ENCODE measurements at regions not wholly inside any gene's neighbourhood (a gene's known extent, or its start where the extent isn't known, plus 50 kb on each side); places are given as distances from the start of the nearest gene placed in this dataset.
"Not testable (repeated sequence)": the region's sequence is repeated elsewhere in the genome, so short reads cannot be mapped to it uniquely, and the experiment has no call there.

DNA sequence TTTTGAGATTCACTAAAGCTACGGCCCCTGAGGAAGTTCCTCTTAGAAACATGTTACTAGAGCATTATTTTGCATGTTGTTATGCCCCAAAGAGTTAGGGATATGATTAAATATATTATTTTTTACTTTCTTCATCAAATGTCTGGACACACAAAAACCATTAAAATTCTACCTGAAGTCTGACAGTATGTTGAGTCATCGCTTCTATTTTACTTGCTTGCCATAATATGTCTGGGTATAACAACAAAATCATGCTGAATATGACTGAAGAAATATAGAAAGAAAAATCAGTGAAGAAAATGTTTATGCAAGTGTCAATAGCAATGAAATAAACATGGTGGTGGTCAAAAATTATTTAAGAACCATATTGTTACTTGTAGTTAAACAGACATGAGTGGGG lies 1818.5 kb upstream of the ADGRL3 start:
- DNase-seq: no peak
- in situ Hi-C loops (cut with HindIII; ENCODE audit: low pct_ligation_motif_present, low pct_unique_long_range_greater_than_20kb, low sequenced_read_pairs): no loop called here

- no peak for DNase-seq
- in situ Hi-C loops (cut with HindIII; ENCODE audit: low pct_ligation_motif_present, low pct_unique_long_range_greater_than_20kb, low sequenced_read_pairs): no loop called here
Measured at GRCh38 chr4:59387759-59388758, 1812.1 kb upstream of the ADGRL3 start.

DNA sequence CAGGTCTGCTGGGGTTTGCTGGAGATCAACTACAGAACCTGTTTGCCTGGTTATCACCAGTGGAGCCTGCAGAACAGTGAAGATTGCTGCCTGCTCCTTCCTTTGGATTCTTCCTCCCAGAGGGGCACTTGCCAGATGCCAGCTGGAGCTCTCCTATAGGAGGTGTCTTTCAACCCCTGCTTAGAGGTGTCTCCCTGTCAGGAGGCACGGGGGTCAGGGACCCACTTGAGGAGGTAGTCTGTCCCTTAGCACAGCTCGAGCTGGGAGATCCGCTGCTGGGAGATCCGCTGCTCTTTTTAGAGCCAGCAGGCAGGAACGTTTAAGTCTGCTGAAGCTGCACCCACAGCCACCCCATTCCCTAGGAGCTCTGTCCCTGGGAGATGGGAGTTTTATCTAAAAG lies 1806.3 kb upstream of the ADGRL3 start:
- in situ Hi-C loops (cut with HindIII; ENCODE audit: low pct_ligation_motif_present, low pct_unique_long_range_greater_than_20kb, low sequenced_read_pairs): no loop called here
- DNase-seq: no peak

GRCh38 chr4:59400334-59400733 lies 1799.8 kb upstream of the ADGRL3 start:
- in situ Hi-C loops (cut with HindIII; ENCODE audit: low pct_ligation_motif_present, low pct_unique_long_range_greater_than_20kb, low sequenced_read_pairs): no loop called here
- DNase-seq: no peak

DNA sequence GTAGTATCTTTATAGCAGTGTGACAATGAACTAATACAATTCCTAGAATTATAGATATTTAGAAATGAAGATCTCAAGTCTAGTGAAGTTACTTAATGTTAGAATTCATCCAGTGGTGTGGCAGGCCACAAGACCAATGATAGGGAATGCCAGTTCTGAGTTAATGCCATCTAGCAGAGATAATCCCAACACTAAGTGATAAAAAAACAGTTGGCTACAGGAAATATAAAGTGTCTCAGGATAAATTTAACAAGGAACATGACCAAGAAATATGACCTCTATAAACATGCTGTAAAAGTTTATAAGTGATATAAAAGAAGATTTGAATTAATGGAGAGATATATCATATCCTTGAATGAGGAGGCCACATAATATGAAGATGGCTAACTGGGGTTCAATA lies 1790.5 kb upstream of the ADGRL3 start:
- no peak for DNase-seq
- in situ Hi-C loops (cut with HindIII; ENCODE audit: low pct_ligation_motif_present, low pct_unique_long_range_greater_than_20kb, low sequenced_read_pairs): no loop called here

GRCh38 chr4:59412739-59413138 lies 1787.4 kb upstream of the ADGRL3 start:
- in situ Hi-C loops (cut with HindIII; ENCODE audit: low pct_ligation_motif_present, low pct_unique_long_range_greater_than_20kb, low sequenced_read_pairs): no loop called here
- DNase-seq: no peak

DNA sequence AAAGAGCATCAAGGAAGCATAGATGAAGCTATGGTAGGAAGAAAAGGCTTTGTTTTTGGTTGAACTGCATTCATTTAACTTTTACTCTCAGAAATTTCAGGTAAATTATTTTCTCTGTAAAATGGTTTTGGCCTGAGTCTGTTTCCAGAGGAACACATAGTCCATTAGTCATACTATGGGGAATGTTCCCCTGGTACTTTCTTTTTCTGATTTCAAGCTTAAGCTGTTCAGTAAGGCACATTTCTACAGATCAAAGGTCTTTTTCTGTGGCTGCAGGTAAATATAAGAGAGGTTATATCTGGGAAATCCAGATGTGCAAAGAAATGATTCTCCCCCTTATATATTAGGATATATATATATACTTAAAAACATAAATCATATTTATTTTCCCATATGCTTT lies 1744.4 kb upstream of the ADGRL3 start:
- in situ Hi-C loops (cut with HindIII; ENCODE audit: low pct_ligation_motif_present, low pct_unique_long_range_greater_than_20kb, low sequenced_read_pairs): no loop called here
- DNase-seq: peak; percentile 4

- in situ Hi-C loops (cut with HindIII; ENCODE audit: low pct_ligation_motif_present, low pct_unique_long_range_greater_than_20kb, low sequenced_read_pairs): no loop called here
- DNase-seq: no peak
Measured at GRCh38 chr4:59457576-59457975, 1742.5 kb upstream of the ADGRL3 start.

GRCh38 chr4:59484944-59485343 lies 1715.2 kb upstream of the ADGRL3 start:
- DNase-seq: no peak
- in situ Hi-C loops (cut with HindIII; ENCODE audit: low pct_ligation_motif_present, low pct_unique_long_range_greater_than_20kb, low sequenced_read_pairs): no loop called here

DNA sequence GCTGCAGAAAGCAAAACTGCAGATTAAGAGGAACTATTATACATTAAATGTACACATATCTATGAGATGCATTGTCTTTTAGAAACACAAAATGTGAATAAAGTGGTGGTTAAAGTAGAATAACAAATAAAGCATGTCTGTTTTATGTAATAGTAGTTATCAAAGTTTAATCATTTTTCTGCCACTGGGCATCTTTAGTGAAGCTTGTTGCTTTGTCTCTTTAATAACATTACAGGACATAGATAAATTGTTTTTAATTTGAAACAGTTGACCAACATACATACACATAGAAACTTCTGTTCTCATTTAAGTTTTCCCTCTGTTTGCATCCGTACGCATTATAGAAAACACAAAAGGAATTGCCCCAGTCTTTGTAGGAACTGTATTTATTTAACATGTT lies 1700.0 kb upstream of the ADGRL3 start:
- in situ Hi-C loops (cut with HindIII; ENCODE audit: low pct_ligation_motif_present, low pct_unique_long_range_greater_than_20kb, low sequenced_read_pairs): no loop called here
- no peak for DNase-seq

DNA sequence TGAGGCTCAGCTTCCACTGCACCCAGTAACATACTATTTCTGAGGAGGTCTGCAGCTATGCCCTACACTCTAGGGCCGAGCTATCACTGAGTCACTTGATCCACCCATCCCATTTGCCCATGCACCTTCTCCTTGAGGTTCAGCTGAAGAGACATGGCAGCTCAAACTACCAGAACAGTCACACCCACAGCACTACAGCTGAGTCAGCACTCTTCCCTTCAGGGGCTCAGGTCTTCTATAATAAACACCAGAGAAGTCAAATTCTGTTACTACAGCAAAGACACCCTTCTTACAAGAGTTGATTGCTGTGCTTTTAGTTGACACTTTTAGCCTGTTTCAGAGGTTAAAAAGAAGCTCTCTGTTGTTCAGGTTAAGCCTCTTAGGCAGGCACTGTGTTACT lies 1696.4 kb upstream of the ADGRL3 start:
- DNase-seq: no peak
- in situ Hi-C loops (cut with HindIII; ENCODE audit: low pct_ligation_motif_present, low pct_unique_long_range_greater_than_20kb, low sequenced_read_pairs): no loop called here

- in situ Hi-C loops (cut with HindIII; ENCODE audit: low pct_ligation_motif_present, low pct_unique_long_range_greater_than_20kb, low sequenced_read_pairs); DNase-seq: not testable (repeated sequence)
Measured at GRCh38 chr4:59511809-59512208, 1688.3 kb upstream of the ADGRL3 start.

GRCh38 chr4:59517007-59517406 lies 1683.1 kb upstream of the ADGRL3 start:
- in situ Hi-C loops (cut with HindIII; ENCODE audit: low pct_ligation_motif_present, low pct_unique_long_range_greater_than_20kb, low sequenced_read_pairs): no loop called here
- DNase-seq: no peak

GRCh38 chr4:59518005-59518823 lies 1681.9 kb upstream of the ADGRL3 start:
- in situ Hi-C loops (cut with HindIII; ENCODE audit: low pct_ligation_motif_present, low pct_unique_long_range_greater_than_20kb, low sequenced_read_pairs): no loop called here
- DNase-seq: no peak

DNA sequence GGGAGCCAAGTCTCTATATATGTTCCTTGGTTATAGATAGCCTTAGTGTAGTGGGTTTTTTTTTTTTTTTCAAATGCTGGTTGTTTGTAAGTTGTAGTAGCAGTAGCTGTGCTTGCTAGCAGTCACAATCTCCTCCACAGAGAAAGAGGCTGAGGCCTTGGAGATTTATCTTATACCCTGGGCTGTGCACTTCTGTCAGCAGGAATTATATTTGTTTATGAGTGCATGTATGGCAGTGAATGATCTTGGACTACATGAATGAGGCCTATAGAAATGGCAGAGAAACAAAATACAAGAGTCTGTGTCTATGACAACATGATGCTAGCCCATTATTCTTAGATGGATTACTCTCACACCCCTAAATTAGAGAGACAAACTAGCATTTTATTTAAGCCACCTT lies 1674.2 kb upstream of the ADGRL3 start:
- no peak for DNase-seq
- in situ Hi-C loops (cut with HindIII; ENCODE audit: low pct_ligation_motif_present, low pct_unique_long_range_greater_than_20kb, low sequenced_read_pairs): no loop called here

DNA sequence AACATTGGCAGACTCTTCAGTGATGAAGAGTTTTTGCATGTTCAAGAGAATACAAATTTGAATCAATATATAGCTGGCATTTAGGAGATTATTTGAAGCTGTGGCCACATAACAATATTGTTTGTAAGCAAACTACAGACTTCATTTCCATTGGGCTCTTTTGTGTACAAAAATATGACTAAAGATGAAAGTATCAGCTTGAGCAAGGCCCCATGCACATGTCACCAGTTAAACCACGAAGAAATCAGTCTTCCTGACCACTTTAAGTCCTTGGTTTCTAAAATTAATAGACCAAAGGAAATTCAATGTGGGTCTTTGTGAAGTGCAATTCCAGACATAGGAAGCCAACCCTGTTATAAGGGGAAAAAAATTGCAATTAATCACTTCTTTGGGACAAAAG lies 1664.6 kb upstream of the ADGRL3 start:
- DNase-seq: no peak
- in situ Hi-C loops (cut with HindIII; ENCODE audit: low pct_ligation_motif_present, low pct_unique_long_range_greater_than_20kb, low sequenced_read_pairs): no loop called here

- no peak for DNase-seq
- in situ Hi-C loops (cut with HindIII; ENCODE audit: low pct_ligation_motif_present, low pct_unique_long_range_greater_than_20kb, low sequenced_read_pairs): no loop called here
Measured at GRCh38 chr4:59536428-59536827, 1663.7 kb upstream of the ADGRL3 start.

DNA sequence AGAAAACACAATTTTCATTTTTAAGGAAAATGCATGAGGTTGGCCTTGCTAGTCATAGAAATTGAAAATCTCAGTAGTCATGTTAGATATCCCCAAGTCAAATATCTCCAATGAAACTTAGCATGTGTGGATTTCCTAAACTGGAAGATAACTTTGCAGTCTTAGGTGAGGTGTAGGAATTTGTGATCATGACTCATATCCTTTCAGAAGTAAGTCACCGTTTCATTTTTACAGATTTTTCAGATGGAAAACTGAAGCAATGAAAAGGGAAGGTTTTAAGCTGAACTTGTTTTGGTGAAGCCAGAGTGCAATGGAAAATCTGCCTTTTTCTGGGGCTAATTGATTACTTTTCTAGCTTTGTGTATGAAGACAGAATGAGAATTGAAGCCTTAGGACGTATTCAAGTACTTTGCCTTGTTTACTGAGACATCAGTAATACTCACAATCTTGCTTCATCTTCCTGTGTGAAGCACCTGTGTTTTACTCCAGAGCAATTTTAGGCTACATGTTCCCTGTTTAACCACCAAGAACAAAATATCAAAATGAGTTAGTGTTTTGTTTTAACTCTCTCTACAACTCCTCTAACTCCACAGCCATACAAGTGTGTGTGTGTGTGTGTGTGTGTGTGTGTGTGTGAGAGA lies 1662.8 kb upstream of the ADGRL3 start:
- peak; percentile 12 for DNase-seq
- in situ Hi-C loops (cut with HindIII; ENCODE audit: low pct_ligation_motif_present, low pct_unique_long_range_greater_than_20kb, low sequenced_read_pairs): no loop called here

DNA sequence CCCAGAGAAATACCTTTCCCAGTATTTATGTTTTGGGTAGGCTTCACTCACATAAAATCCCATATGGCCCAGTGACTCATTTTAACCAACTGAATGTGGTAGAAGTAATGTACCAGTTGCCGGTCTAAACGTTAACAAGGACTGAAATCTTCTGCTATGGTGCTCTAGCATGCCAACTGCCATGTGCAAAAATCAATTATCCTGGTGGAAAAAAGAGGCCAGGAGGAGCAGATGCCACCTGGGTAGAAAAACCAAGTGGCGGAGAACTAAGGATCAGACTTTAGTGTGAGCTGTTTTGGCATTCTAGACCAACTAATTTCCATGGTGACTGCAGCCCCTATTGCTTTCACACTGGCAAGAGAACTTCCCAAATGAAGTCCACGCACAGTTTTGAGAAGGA lies 1660.7 kb upstream of the ADGRL3 start:
- in situ Hi-C loops (cut with HindIII; ENCODE audit: low pct_ligation_motif_present, low pct_unique_long_range_greater_than_20kb, low sequenced_read_pairs): no loop called here

More for the DNA sequence above, 1660.7 kb upstream of the ADGRL3 start:
- no peak for DNase-seq

Data from ACHN (cell line).